Smooth muscle cell (in vitro differentiated cells): ENCODE measurements at regions not wholly inside any gene's neighbourhood (a gene's known extent, or its start where the extent isn't known, plus 50 kb on each side); places are given as distances from the start of the nearest gene placed in this dataset.

Experiments used
- DNase-seq: peaks from one replicate; lab custom pipeline; 2025; ENCODE audit not compliant: unreplicated experiment; lab: John Stamatoyannopoulos, UW
- H2AFZ ChIP-seq: fragments of 200-600 bp; sonication (generic); 2 replicates; pipeline ENCODE4 v1.6.0; 2016; ENCODE audit warnings: antibody characterized with exemption, low read depth, mild to moderate bottlenecking
- H3F3A ChIP-seq: fragments of 200-600 bp; sonication (generic); 2 replicates; pipeline ENCODE4 v1.6.0; 2017; ENCODE audit warnings: antibody characterized with exemption, low read depth
- H3K27ac ChIP-seq: fragments of 200-600 bp; sonication (generic); 2 replicates; pipeline ENCODE4 v1.5.1; 2016; ENCODE audit warnings: low read depth, mild to moderate bottlenecking
- H3K27me3 ChIP-seq: fragments of 200-600 bp; sonication (generic); 2 replicates; pipeline ENCODE4 v1.6.1; 2016; ENCODE audit warnings: low read depth, mild to moderate bottlenecking
- H3K36me3 ChIP-seq: fragments of 200-600 bp; sonication (generic); 2 replicates; pipeline ENCODE4 v1.5.1; 2016; ENCODE audit warnings: low read depth
- H3K4me1 ChIP-seq: fragments of 200-600 bp; sonication (generic); 2 replicates; pipeline ENCODE4 v1.5.1; 2016; ENCODE audit warnings: low read depth
- H3K4me2 ChIP-seq: fragments of 200-600 bp; sonication (generic); 2 replicates; pipeline ENCODE4 v1.6.0; 2016; ENCODE audit warnings: mild to moderate bottlenecking
- H3K4me3 ChIP-seq: fragments of 200-600 bp; sonication (generic); 2 replicates; pipeline ENCODE4 v1.5.1; 2016; ENCODE audit warnings: mild to moderate bottlenecking
- H3K79me2 ChIP-seq: fragments of 200-600 bp; sonication (generic); 2 replicates; pipeline ENCODE4 v1.6.0; 2016; ENCODE audit warnings: low read depth, mild to moderate bottlenecking
- H3K9ac ChIP-seq: fragments of 200-600 bp; sonication (generic); 2 replicates; pipeline ENCODE4 v1.6.0; 2016; ENCODE audit warnings: low read depth
- H3K9me3 ChIP-seq: fragments of 200-600 bp; sonication (generic); replicated peaks from 2 replicates; pipeline ENCODE4 v1.5.1; 2016; ENCODE audit warnings: low read depth
- H4K20me1 ChIP-seq: fragments of 200-600 bp; sonication (generic); 2 replicates; pipeline ENCODE4 v1.6.0; 2016; ENCODE audit warnings: low read depth
- CTCF ChIP-seq: fragments of 200-600 bp; sonication (generic); IDR thresholded peaks from 2 replicates; pipeline ENCODE4 v1.5.1; 2017; ENCODE audit warnings: borderline replicate concordance, mild to moderate bottlenecking, antibody characterized with exemption; ENCODE audit not compliant: insufficient read depth, poor library complexity, severe bottlenecking
- WGBS: methylation state at CpG from one replicate; pipeline ENCODE4 v1.1.7; 2016; ENCODE audit warnings: low lambda C conversion rate; 5-methylcytosine and 5-hydroxymethylcytosine counted together

DNA sequence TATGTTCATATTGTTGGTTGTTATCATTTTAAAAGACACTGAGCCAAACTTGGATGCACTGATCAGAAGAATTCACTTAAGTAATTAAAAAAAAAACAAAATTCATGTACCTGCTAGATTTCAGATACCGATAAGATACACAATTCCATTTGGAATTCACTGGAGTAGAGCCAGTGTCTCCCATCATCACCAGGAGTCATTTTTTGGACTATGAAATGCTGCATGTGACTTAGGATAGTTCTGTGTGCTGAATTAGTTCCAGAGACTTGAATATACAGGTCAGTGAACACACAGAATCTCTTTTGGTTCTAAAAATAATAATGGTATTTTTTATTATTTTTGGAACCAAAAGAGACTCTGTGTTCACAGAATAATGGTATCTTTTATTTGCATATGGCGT lies 482.6 kb upstream of the PIK3R1 start:
- DNase-seq = no peak
- no peaks in the 10 kb centered on the region for H3K79me2 ChIP-seq
- no peak overlapping the region for H3K27ac ChIP-seq
- no peak for TF ChIP-seq CTCF
- no peak overlapping the region for H2AFZ ChIP-seq
- H3K27me3 ChIP-seq = no peaks in the 10 kb centered on the region
- no peak overlapping the region for H3K4me3 ChIP-seq
- H3K9me3 ChIP-seq = no peaks in the 10 kb centered on the region
- H3K9ac ChIP-seq = no peak overlapping the region
- H4K20me1 ChIP-seq = no peaks in the 10 kb centered on the region
- no peaks in the 10 kb centered on the region for H3K36me3 ChIP-seq
- H3K4me2 ChIP-seq = no peak overlapping the region
- 97% methylated on average over 2 of the region's 2 CpGs for WGBS
- no peaks in the 10 kb centered on the region for H3F3A ChIP-seq
- H3K4me1 ChIP-seq = no peaks in the 10 kb centered on the region

- Histone ChIP-seq H4K20me1 (no peaks in the 10 kb centered on the region), H3K9ac (no peak overlapping the region), H3K79me2 (no peaks in the 10 kb centered on the region), H3K4me3 (no peak overlapping the region), H3K4me2 (no peak overlapping the region), H3K4me1 (no peaks in the 10 kb centered on the region), H3K27ac (no peak overlapping the region), H3K9me3 (no peaks in the 10 kb centered on the region), H3K27me3 (no peaks in the 10 kb centered on the region), H2AFZ (no peak overlapping the region), H3F3A (no peaks in the 10 kb centered on the region), H3K36me3 (no peaks in the 10 kb centered on the region)
- no peak for TF ChIP-seq CTCF
- DNase-seq = no peak
Observed at GRCh38 chr5:67732471-67732870, 483.1 kb upstream of the PIK3R1 start.

GRCh38 chr5:67731886-67732285 lies 483.7 kb upstream of the PIK3R1 start:
- H3K79me2 ChIP-seq = no peaks in the 10 kb centered on the region
- no peak overlapping the region for H3K27ac ChIP-seq
- no peak for DNase-seq
- no peak overlapping the region for H3K4me3 ChIP-seq
- no peak overlapping the region for H3K4me2 ChIP-seq
- WGBS = 90% methylated on average over 2 of the region's 2 CpGs
- no peaks in the 10 kb centered on the region for H3K27me3 ChIP-seq
- H3K9me3 ChIP-seq = no peaks in the 10 kb centered on the region
- H3F3A ChIP-seq = no peaks in the 10 kb centered on the region
- no peaks in the 10 kb centered on the region for H3K36me3 ChIP-seq
- H3K4me1 ChIP-seq = no peaks in the 10 kb centered on the region
- TF ChIP-seq CTCF = no peak
- H4K20me1 ChIP-seq = no peaks in the 10 kb centered on the region
- H3K9ac ChIP-seq = no peak overlapping the region
- H2AFZ ChIP-seq = no peak overlapping the region

- no peak overlapping the region for H3K9ac ChIP-seq
- no peaks in the 10 kb centered on the region for H3K27me3 ChIP-seq
- no peak overlapping the region for H3K4me2 ChIP-seq
- no peak for TF ChIP-seq CTCF
- H3K79me2 ChIP-seq = no peaks in the 10 kb centered on the region
- H3K9me3 ChIP-seq = no peaks in the 10 kb centered on the region
- 89% methylated on average over 1 of the region's 1 CpG for WGBS
- no peak overlapping the region for H2AFZ ChIP-seq
- no peaks in the 10 kb centered on the region for H3F3A ChIP-seq
- H3K4me3 ChIP-seq = no peak overlapping the region
- DNase-seq = no peak
- H3K4me1 ChIP-seq = no peaks in the 10 kb centered on the region
- H3K27ac ChIP-seq = no peak overlapping the region
- H3K36me3 ChIP-seq = no peaks in the 10 kb centered on the region
- no peaks in the 10 kb centered on the region for H4K20me1 ChIP-seq
Observed at GRCh38 chr5:67730917-67731474, 484.6 kb upstream of the PIK3R1 start.
